SK-N-MC (cell line): ENCODE measurements at regions not wholly inside any gene's neighbourhood (a gene's known extent, or its start where the extent isn't known, plus 50 kb on each side); places are given as distances from the start of the nearest gene placed in this dataset.

ENCODE experiments used
- EZH2 ChIP-seq: fragments of 200-600 bp; sonication (generic); IDR thresholded peaks from one replicate; pipeline ENCODE4 v1.6.1; 2017; ENCODE audit warnings: antibody characterized with exemption
- POLR2AphosphoS5 ChIP-seq: IDR thresholded peaks from 2 replicates; pipeline ENCODE4 v1.6.1; 2012; ENCODE audit warnings: mild to moderate bottlenecking, low read depth, low read length, borderline replicate concordance

GRCh38 chr17:65418622-65419021, 142.8 kb downstream of the AXIN2 start:
- TF ChIP-seq POLR2AphosphoS5 (no peak), EZH2 (no peak)
